Subcutaneous abdominal adipose tissue (tissue), 5 donors: ENCODE measurements at regions not wholly inside any gene's neighbourhood (a gene's known extent, or its start where the extent isn't known, plus 50 kb on each side); places are given as distances from the start of the nearest gene placed in this dataset.
"Not testable (repeated sequence)": the region's sequence is repeated elsewhere in the genome, so short reads cannot be mapped to it uniquely, and the experiment has no call there.

ENCODE experiments used
- H3K27ac ChIP-seq: one replicate; pipeline ENCODE4 v1.7.0; 2013; ENCODE audit warnings: low read depth, mild to moderate bottlenecking, inconsistent platforms, low read length, moderate library complexity
- H3K27me3 ChIP-seq, 5 donors: one replicate each; pipeline ENCODE4 v1.7.0; 2013; ENCODE audit warnings: low read length in 5 of 5, inconsistent platforms in 1 of 5; ENCODE audit not compliant: control insufficient read depth in 5 of 5, insufficient read depth in 4 of 5
- H3K36me3 ChIP-seq, 5 donors: one replicate each; pipeline ENCODE4 v1.7.0; 2013; ENCODE audit warnings: low read length in 5 of 5; ENCODE audit not compliant: control insufficient read depth in 5 of 5, insufficient read depth in 5 of 5
- H3K4me1 ChIP-seq, 5 donors: one replicate each; pipeline ENCODE4 v1.7.0; 2013; ENCODE audit warnings: low read length in 5 of 5, mild to moderate bottlenecking in 3 of 5, moderate library complexity in 1 of 5; ENCODE audit not compliant: control insufficient read depth in 5 of 5, insufficient read depth in 5 of 5
- H3K4me3 ChIP-seq, 5 donors: one replicate each; pipeline ENCODE4 v1.7.0; 2013; ENCODE audit warnings: low read length in 5 of 5, low read depth in 1 of 5
- H3K9ac ChIP-seq, 5 donors: one replicate each; pipeline ENCODE4 v1.7.0; 2013; ENCODE audit warnings: low read length in 5 of 5, mild to moderate bottlenecking in 4 of 5, moderate library complexity in 3 of 5
- H3K9me3 ChIP-seq, 5 donors: one replicate each; pipeline ENCODE4 v1.7.0; 2013; ENCODE audit warnings: low read length in 5 of 5; ENCODE audit not compliant: control insufficient read depth in 5 of 5
- donor health status: healthy.
- donor health status: healthy.
- donor health status: healthy.
- donor health status: healthy.
- donor health status: healthy.

- not testable (repeated sequence) for H3K36me3 ChIP-seq, H3K27me3 ChIP-seq, H3K27ac ChIP-seq, H3K9ac ChIP-seq, H3K4me3 ChIP-seq, H3K4me1 ChIP-seq, H3K9me3 ChIP-seq
Observed at GRCh38 chr5:60454277-60454676, 245.7 kb downstream of the DEPDC1B start.

GRCh38 chr5:60453186-60453976, 246.6 kb downstream of the DEPDC1B start:
- Histone ChIP-seq H3K4me1 (peaks cover 0 to 3% (median 0%) of the 10 kb centered on the region in 5 donors), H3K4me3 (no peak overlapping the region), H3K9ac (no peak overlapping the region), H3K36me3 (no peaks in the 10 kb centered on the region), H3K9me3 (no peaks in the 10 kb centered on the region), H3K27ac (no peak overlapping the region), H3K27me3 (no peaks in the 10 kb centered on the region)

- H3K4me3 ChIP-seq = no peak overlapping the region
- no peaks in the 10 kb centered on the region for H3K27me3 ChIP-seq
- no peaks in the 10 kb centered on the region for H3K36me3 ChIP-seq
- no peak overlapping the region for H3K27ac ChIP-seq
- no peak overlapping the region for H3K9ac ChIP-seq
- H3K4me1 ChIP-seq = no peaks in the 10 kb centered on the region
- H3K9me3 ChIP-seq = no peaks in the 10 kb centered on the region
Observed at GRCh38 chr5:60448600-60448999, 251.4 kb downstream of the DEPDC1B start.

GRCh38 chr5:60447488-60447920, 252.5 kb downstream of the DEPDC1B start:
- H3K27ac ChIP-seq = no peak overlapping the region
- H3K4me1 ChIP-seq = no peaks in the 10 kb centered on the region
- no peaks in the 10 kb centered on the region for H3K36me3 ChIP-seq
- no peak overlapping the region for H3K9ac ChIP-seq
- H3K27me3 ChIP-seq = no peaks in the 10 kb centered on the region
- H3K4me3 ChIP-seq = no peak overlapping the region
- H3K9me3 ChIP-seq = no peaks in the 10 kb centered on the region

GRCh38 chr5:60446917-60447316, 253.0 kb downstream of the DEPDC1B start:
- Histone ChIP-seq H3K36me3 (no peaks in the 10 kb centered on the region), H3K9ac (no peak overlapping the region), H3K27ac (no peak overlapping the region), H3K4me1 (no peaks in the 10 kb centered on the region), H3K9me3 (no peaks in the 10 kb centered on the region), H3K27me3 (no peaks in the 10 kb centered on the region), H3K4me3 (no peak overlapping the region)

GRCh38 chr5:60445921-60446320, 254.0 kb downstream of the DEPDC1B start:
- H3K27ac ChIP-seq = no peak overlapping the region

GRCh38 chr5:60445427-60445826, 254.5 kb downstream of the DEPDC1B start:
- no peak overlapping the region for H3K9ac ChIP-seq
- no peaks in the 10 kb centered on the region for H3K4me1 ChIP-seq
- no peaks in the 10 kb centered on the region for H3K9me3 ChIP-seq
- H3K4me3 ChIP-seq = no peak overlapping the region
- no peaks in the 10 kb centered on the region for H3K27me3 ChIP-seq
- H3K36me3 ChIP-seq = no peaks in the 10 kb centered on the region
- H3K27ac ChIP-seq = no peak overlapping the region

More at GRCh38 chr5:60445921-60446320, 254.0 kb downstream of the DEPDC1B start:
- no peaks in the 10 kb centered on the region for H3K4me1 ChIP-seq
- no peak overlapping the region for H3K4me3 ChIP-seq
- no peaks in the 10 kb centered on the region for H3K27me3 ChIP-seq
- no peaks in the 10 kb centered on the region for H3K9me3 ChIP-seq
- no peak overlapping the region for H3K9ac ChIP-seq
- H3K36me3 ChIP-seq = no peaks in the 10 kb centered on the region

- H3K27me3 ChIP-seq = no peaks in the 10 kb centered on the region
- no peaks in the 10 kb centered on the region for H3K4me1 ChIP-seq
- H3K4me3 ChIP-seq = no peak overlapping the region
- no peak overlapping the region for H3K9ac ChIP-seq
- H3K9me3 ChIP-seq = no peaks in the 10 kb centered on the region
- no peak overlapping the region for H3K27ac ChIP-seq
- H3K36me3 ChIP-seq = no peaks in the 10 kb centered on the region
Observed at GRCh38 chr5:60444661-60445360, 255.2 kb downstream of the DEPDC1B start.

- no peak overlapping the region for H3K9ac ChIP-seq
- no peaks in the 10 kb centered on the region for H3K9me3 ChIP-seq
- H3K27me3 ChIP-seq = no peaks in the 10 kb centered on the region
- no peaks in the 10 kb centered on the region for H3K4me1 ChIP-seq
- H3K4me3 ChIP-seq = no peak overlapping the region
- H3K36me3 ChIP-seq = no peaks in the 10 kb centered on the region
- H3K27ac ChIP-seq = no peak overlapping the region
Observed at GRCh38 chr5:60439552-60439951, 260.4 kb downstream of the DEPDC1B start.

- H3K9ac ChIP-seq = no peak overlapping the region
Observed at GRCh38 chr5:60437308-60437707, 262.7 kb downstream of the DEPDC1B start.

More at GRCh38 chr5:60437308-60437707, 262.7 kb downstream of the DEPDC1B start:
- Histone ChIP-seq H3K27me3 (no peaks in the 10 kb centered on the region), H3K36me3 (no peaks in the 10 kb centered on the region), H3K4me3 (no peak overlapping the region), H3K27ac (no peak overlapping the region), H3K9me3 (no peaks in the 10 kb centered on the region), H3K4me1 (no peaks in the 10 kb centered on the region)
